ENCODE measurements at regions not wholly inside any gene's neighbourhood (a gene's known extent, or its start where the extent isn't known, plus 50 kb on each side); places are given as distances from the start of the nearest gene placed in this dataset.

GRCh38 chr16:60142619-60143347 is 1408.7 kb upstream of the GOT2 start:
- no peak for TF ChIP-seq CTCF (IDR thresholded peaks at IDR 0.05; ENCODE audit: insufficient read depth, low read length, poor library complexity, severe bottlenecking)
- no peak for TF ChIP-seq EZH2phosphoT487 (conservative IDR thresholded peaks at IDR 0.05; ENCODE audit: low read length)

Measured in SU-DHL-6 (cell line).